GM12878 (cell line): ENCODE measurements at regions not wholly inside any gene's neighbourhood (a gene's known extent, or its start where the extent isn't known, plus 50 kb on each side); places are given as distances from the start of the nearest gene placed in this dataset.

ENCODE experiments used
- ATAC-seq: fragments of 200-7000 bp; cut with Tn5 transposase; 3 replicates; pipeline ENCODE4 v1.9.1; 2020; ENCODE audit warnings: mild to moderate bottlenecking, moderate library complexity
- BruUV-seq: library from RNA; stranded (reverse); fragments of 400-500 nt; replicated peaks from 2 replicates; lab custom pipeline; 2021; lab: Mats Ljungman, UMichigan
- CTCF ChIA-PET: fragments of 300-600 bp; sonication (Branson Sonifier 250); formaldehyde crosslinking; extraction: SDS; loops from one replicate; lab custom pipeline; 2021; ENCODE audit warnings: inconsistent platforms; lab: Yijun Ruan, JAX
- POLR2A ChIA-PET: fragments of 350-600 bp; formaldehyde crosslinking; extraction: SDS; loops from one replicate; lab custom pipeline; 2021; ENCODE audit warnings: inconsistent platforms; lab: Charles Lee
- RAD21 ChIA-PET: fragments of 300-600 bp; sonication (Branson Sonifier 250); formaldehyde crosslinking; loops from one replicate; lab custom pipeline; 2023; ENCODE audit warnings: antibody characterized with exemption; ENCODE audit not compliant: unreplicated experiment; lab: Charles Lee
- SMC1A ChIA-PET: fragments of 300-600 bp; sonication (Branson Sonifier 250); formaldehyde crosslinking; loops from one replicate; lab custom pipeline; 2023; ENCODE audit not compliant: unreplicated experiment, uncharacterized antibody; lab: Charles Lee
- DNase-seq: peaks from one replicate; pipeline ENCODE4 v3.0.0-alpha.2; 2011; ENCODE audit warnings: low read depth, low spot score
- FAIRE-seq: peaks from 3 replicates; lab custom pipeline; 2011; peaks lifted over from hg19 to GRCh38; lab: Jason Lieb, UNC
- H2AFZ ChIP-seq: 2 replicates; pipeline ENCODE4 v1.6.0; 2011; ENCODE audit warnings: low read depth, low read length, control low read depth; ENCODE audit not compliant: control insufficient read depth
- H3K27ac ChIP-seq: 2 replicates; pipeline ENCODE4 v1.5.1; 2011; ENCODE audit warnings: control low read depth; ENCODE audit not compliant: control insufficient read depth, insufficient read depth
- H3K27me3 ChIP-seq, 2 experiments: replicated peaks in 1 of 2; 2 replicates each; pipeline versions ENCODE4 v1.6.0 to v1.6.1; 2011; ENCODE audit warnings: low read length in 1 of 2; ENCODE audit not compliant: control insufficient read depth in 2 of 2, insufficient read depth in 2 of 2
- H3K36me3 ChIP-seq, 2 experiments: 2 replicates each; pipeline ENCODE4 v1.5.1; 2011; ENCODE audit warnings: low read length in 1 of 2; ENCODE audit not compliant: control insufficient read depth in 2 of 2, insufficient read depth in 2 of 2
- H3K4me1 ChIP-seq: 2 replicates; pipeline ENCODE4 v1.6.1; 2011; ENCODE audit warnings: mild to moderate bottlenecking, low read length, moderate library complexity, mixed read lengths; ENCODE audit not compliant: control insufficient read depth, insufficient read depth
- H3K4me2 ChIP-seq: 2 replicates; pipeline ENCODE4 v1.6.0; 2011; ENCODE audit warnings: control low read depth; ENCODE audit not compliant: control insufficient read depth, insufficient read depth
- H3K4me3 ChIP-seq: fragments of 200-600 bp; sonication (generic); 2 replicates; pipeline ENCODE4 v1.5.1; 2016
- H3K79me2 ChIP-seq: 2 replicates; pipeline ENCODE4 v1.6.0; 2011; ENCODE audit warnings: low read length; ENCODE audit not compliant: control insufficient read depth, insufficient read depth
- H3K9ac ChIP-seq: 2 replicates; pipeline ENCODE4 v1.8.0; 2011; ENCODE audit warnings: low read length, control low read depth, mixed read lengths; ENCODE audit not compliant: control insufficient read depth, insufficient read depth
- H3K9me3 ChIP-seq: replicated peaks from 3 replicates; pipeline ENCODE4 v1.5.1; 2011; ENCODE audit warnings: mild to moderate bottlenecking, low read length; ENCODE audit not compliant: control insufficient read depth, insufficient read depth
- H4K20me1 ChIP-seq: 2 replicates; pipeline ENCODE4 v1.6.0; 2011; ENCODE audit not compliant: control insufficient read depth, insufficient read depth
- SMAD1 ChIP-seq: fragments of 450-650 bp; IDR thresholded peaks from 2 replicates; pipeline ENCODE4 v1.6.1; 2018; ENCODE audit warnings: mild to moderate bottlenecking, low read depth; ENCODE audit not compliant: partially characterized antibody
- SPI1 ChIP-seq: IDR thresholded peaks from 2 replicates; pipeline ENCODE4 v1.6.1; 2011; ENCODE audit warnings: low read depth, mild to moderate bottlenecking, low read length, moderate library complexity, borderline replicate concordance; ENCODE audit not compliant: insufficient read depth
- WGBS: methylation state at CpG from one replicate; pipeline ENCODE4 v1.1.6; 2016; ENCODE audit warnings: low lambda C conversion rate; ENCODE audit not compliant: insufficient replicate concordance, insufficient coverage; ENCODE audit errors: missing lambda C conversion rate; 5-methylcytosine and 5-hydroxymethylcytosine counted together
- in situ Hi-C: fragments of 300-500 bp; cut with MboI; formaldehyde crosslinking; loops from 9 replicates; pipeline ENCODE4 v1.14.3; 2018; ENCODE audit warnings: mixed read lengths
- intact Hi-C: fragments of 100-400 bp; cut with micrococcal nuclease; formaldehyde crosslinking; loops from one replicate; pipeline ENCODE4 v1.14.2; 2022; ENCODE audit not compliant: unreplicated experiment
- TF ChIP-seq, protein P1 (sequence below): IDR thresholded peaks from 2 replicates; pipeline ENCODE4 v1.6.1; 2012; ENCODE audit warnings: low read depth, low read length, improper control_type of control experiment

DNA sequence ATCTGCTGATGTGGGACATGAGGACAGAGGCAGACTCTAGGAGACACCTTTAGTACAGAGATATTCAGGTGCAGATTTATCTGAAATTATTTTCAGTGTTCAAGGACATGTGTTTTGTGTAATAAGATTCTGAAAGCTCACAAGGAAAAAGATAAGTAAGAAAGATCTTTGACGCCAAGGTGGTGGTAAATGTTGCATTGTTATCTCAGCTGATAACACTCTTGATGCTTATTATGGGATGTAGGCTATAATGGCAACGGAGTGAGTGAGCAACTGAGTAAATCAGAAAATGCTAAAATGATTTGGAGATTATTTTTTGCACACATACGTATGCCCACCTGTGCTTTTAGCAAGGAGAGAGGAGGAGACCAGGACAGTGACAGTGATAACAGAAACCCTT lies 510.9 kb downstream of the KLF12 start:
- H3K4me2 ChIP-seq = no peak overlapping the region
- ChIA-PET SMC1A (no interaction called here), CTCF (no interaction called here), POLR2A (no interaction called here), RAD21 (no interaction called here)
- no peak for ATAC-seq
- FAIRE-seq = no peak
- no peak for TF ChIP-seq SMAD1
- no peaks in the 10 kb centered on the region for H3K79me2 ChIP-seq
- H3K36me3 ChIP-seq = no peaks in the 10 kb centered on the region
- H3K27ac ChIP-seq = no peak overlapping the region
- intact Hi-C loops (no loop called here), in situ Hi-C loops (no loop called here)
- no peak overlapping the region for H3K4me3 ChIP-seq
- H3K27me3 ChIP-seq = peaks cover 0 to 2% of the 10 kb centered on the region in 2 experiments; a peak in 1 of 4 replicates
- no peaks in the 10 kb centered on the region for H3K9me3 ChIP-seq
- 3% methylated on average over 3 of the region's 3 CpGs for WGBS
- BruUV-seq = no TSS peak
- H3K4me1 ChIP-seq = no peaks in the 10 kb centered on the region
- no peak overlapping the region for H3K9ac ChIP-seq
- H2AFZ ChIP-seq = no peak overlapping the region
- H4K20me1 ChIP-seq = no peaks in the 10 kb centered on the region
- DNase-seq = no peak

- POLR2A ChIA-PET = no interaction called here
These were observed 511.8 kb downstream of the KLF12 start for GRCh38 chr13:73622381-73622780.

More at GRCh38 chr13:73622381-73622780, 511.8 kb downstream of the KLF12 start:
- ChIA-PET RAD21 (no interaction called here), CTCF (no interaction called here), SMC1A (interaction anchor here (1.2 kb wide), 1 partner anchor 13 kb away, joined by 3 read pairs; no protein-coding TSS in a partner anchor)
- Histone ChIP-seq H3K4me1 (no peaks in the 10 kb centered on the region), H4K20me1 (no peaks in the 10 kb centered on the region), H2AFZ (no peak overlapping the region), H3K36me3 (no peaks in the 10 kb centered on the region), H3K27ac (no peak overlapping the region), H3K27me3 (peaks cover 0 to 2% of the 10 kb centered on the region in 2 experiments; a peak in 1 of 4 replicates), H3K9ac (no peak overlapping the region), H3K9me3 (no peaks in the 10 kb centered on the region), H3K79me2 (no peaks in the 10 kb centered on the region), H3K4me3 (no peak overlapping the region), H3K4me2 (no peak overlapping the region)
- intact Hi-C loops (no loop called here), in situ Hi-C loops (no loop called here)
- ATAC-seq (no peak), FAIRE-seq (no peak), DNase-seq (no peak)
- BruUV-seq = no TSS peak
- TF ChIP-seq SPI1 = peak; percentile 65; the same call in 1 of the 2 replicates
- TF ChIP-seq, protein P1, sequence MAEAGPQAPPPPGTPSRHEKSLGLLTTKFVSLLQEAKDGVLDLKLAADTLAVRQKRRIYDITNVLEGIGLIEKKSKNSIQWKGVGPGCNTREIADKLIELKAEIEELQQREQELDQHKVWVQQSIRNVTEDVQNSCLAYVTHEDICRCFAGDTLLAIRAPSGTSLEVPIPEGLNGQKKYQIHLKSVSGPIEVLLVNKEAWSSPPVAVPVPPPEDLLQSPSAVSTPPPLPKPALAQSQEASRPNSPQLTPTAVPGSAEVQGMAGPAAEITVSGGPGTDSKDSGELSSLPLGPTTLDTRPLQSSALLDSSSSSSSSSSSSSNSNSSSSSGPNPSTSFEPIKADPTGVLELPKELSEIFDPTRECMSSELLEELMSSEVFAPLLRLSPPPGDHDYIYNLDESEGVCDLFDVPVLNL = no peak
- 0% methylated on average over 3 of the region's 3 CpGs for WGBS
